HG03521 (cell line): ENCODE measurements at regions not wholly inside any gene's neighbourhood (a gene's known extent, or its start where the extent isn't known, plus 50 kb on each side); places are given as distances from the start of the nearest gene placed in this dataset.

Experiments used
- ATAC-seq: cut with Tn5 transposase; IDR thresholded peaks from one replicate; pipeline ENCODE4 v1.9.1; 2021; ENCODE audit warnings: mild to moderate bottlenecking, moderate library complexity; ENCODE audit not compliant: unreplicated experiment

GRCh38 chr13:30128095-30128494 lies 179.3 kb downstream of the KATNAL1 start:
- ATAC-seq = no peak

GRCh38 chr13:30126903-30127428 lies 180.4 kb downstream of the KATNAL1 start:
- ATAC-seq = no peak

GRCh38 chr13:30125422-30126073 lies 181.8 kb downstream of the KATNAL1 start:
- no peak for ATAC-seq

GRCh38 chr13:30124131-30124768 lies 183.1 kb downstream of the KATNAL1 start:
- ATAC-seq = no peak

GRCh38 chr13:30123575-30123974 lies 183.8 kb downstream of the KATNAL1 start:
- no peak for ATAC-seq

- ATAC-seq = no peak
Measured at GRCh38 chr13:30121666-30122065, 185.7 kb downstream of the KATNAL1 start.

GRCh38 chr13:30121244-30121643 lies 186.1 kb downstream of the KATNAL1 start:
- no peak for ATAC-seq

GRCh38 chr13:30120133-30120822 lies 187.1 kb downstream of the KATNAL1 start:
- no peak for ATAC-seq

- ATAC-seq = no peak
Measured at GRCh38 chr13:30119476-30119875, 187.9 kb downstream of the KATNAL1 start.

GRCh38 chr13:30116379-30116778 lies 191.0 kb downstream of the KATNAL1 start:
- ATAC-seq = no peak

- ATAC-seq = no peak
Measured at GRCh38 chr13:30115257-30115600, 192.1 kb downstream of the KATNAL1 start.

- peak; percentile 87 for ATAC-seq
Measured at GRCh38 chr13:30114571-30115256, 192.6 kb downstream of the KATNAL1 start.

- no peak for ATAC-seq
Measured at GRCh38 chr13:30113983-30114570, 193.3 kb downstream of the KATNAL1 start.

GRCh38 chr13:30113551-30113950 lies 193.8 kb downstream of the KATNAL1 start:
- no peak for ATAC-seq

GRCh38 chr13:30112602-30113435 lies 194.5 kb downstream of the KATNAL1 start:
- peak; percentile 45 for ATAC-seq

- no peak for ATAC-seq
Measured at GRCh38 chr13:30111810-30112209, 195.5 kb downstream of the KATNAL1 start.

GRCh38 chr13:30110301-30111070 lies 196.9 kb downstream of the KATNAL1 start:
- ATAC-seq = no peak

GRCh38 chr13:30109471-30110135 lies 197.7 kb downstream of the KATNAL1 start:
- ATAC-seq = no peak

GRCh38 chr13:30108913-30109237 lies 198.5 kb downstream of the KATNAL1 start:
- no peak for ATAC-seq
